ENCODE measurements at regions not wholly inside any gene's neighbourhood (a gene's known extent, or its start where the extent isn't known, plus 50 kb on each side); places are given as distances from the start of the nearest gene placed in this dataset.
"Not testable (repeated sequence)": the region's sequence is repeated elsewhere in the genome, so short reads cannot be mapped to it uniquely, and the experiment has no call there.

DNA sequence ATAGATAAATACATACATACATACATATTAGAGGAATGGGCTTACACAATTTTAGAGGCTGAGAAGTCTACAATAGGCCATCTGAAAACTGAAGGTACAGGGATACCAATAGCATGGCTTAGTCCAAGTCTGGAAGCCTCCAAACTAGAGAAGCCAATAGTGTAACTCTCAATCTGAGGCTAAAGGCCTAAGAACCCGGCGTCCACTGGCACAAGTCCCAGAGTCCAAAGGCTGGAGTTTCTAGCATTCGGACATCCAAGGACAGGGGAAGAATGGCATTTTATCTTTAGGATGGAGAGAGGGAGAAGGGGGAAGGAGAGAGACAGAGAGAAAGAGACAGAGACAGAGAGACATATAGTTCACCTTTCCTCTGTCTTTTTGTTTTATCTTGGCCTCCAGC, 63.7 kb upstream of the SYT4 start:
- Histone ChIP-seq H3K27me3 (ENCODE audit: control insufficient read depth, insufficient read depth) (no peaks in the 10 kb centered on the region), H3K9me3 (ENCODE audit: control insufficient read depth, low read length) (no peaks in the 10 kb centered on the region), H3K4me1 (ENCODE audit: control insufficient read depth, insufficient read depth, low read length) (no peaks in the 10 kb centered on the region), H3K27ac (ENCODE audit: low read length) (no peak overlapping the region), H3K4me3 (ENCODE audit: low read length) (no peak overlapping the region)
- ATAC-seq (no peak), DNase-seq (no peak)
- 71% methylated on average over 3 of the region's 3 CpGs for WGBS
- intact Hi-C loops (cut with DNase I): no loop called here

DNA sequence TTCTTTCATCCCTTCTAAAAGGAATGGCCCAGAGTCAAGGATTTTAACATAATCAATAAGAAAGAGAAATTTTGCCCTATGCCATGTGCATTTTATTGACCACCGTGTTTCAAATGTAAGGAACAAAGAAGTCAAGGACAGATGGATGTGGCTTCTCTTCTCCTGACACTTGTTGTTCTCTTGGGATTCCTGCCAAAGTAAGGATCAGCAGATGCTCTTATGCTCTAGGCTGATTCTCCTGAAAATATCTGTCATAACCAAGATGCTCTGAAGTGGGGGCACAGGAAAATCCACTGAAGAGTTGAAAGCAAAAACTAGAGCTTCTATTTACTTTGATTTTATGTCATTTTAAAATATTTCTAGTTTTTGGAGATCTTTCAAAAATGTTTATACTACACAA, 72.9 kb upstream of the SYT4 start:
- no peak overlapping the region for H3K27ac ChIP-seq (ENCODE audit: low read length)
- H3K4me3 ChIP-seq (ENCODE audit: low read length): no peak overlapping the region
- no peak for DNase-seq
- H3K27me3 ChIP-seq (ENCODE audit: control insufficient read depth, insufficient read depth): no peaks in the 10 kb centered on the region
- H3K4me1 ChIP-seq (ENCODE audit: control insufficient read depth, insufficient read depth, low read length): no peaks in the 10 kb centered on the region
- ATAC-seq: no peak
- intact Hi-C loops (cut with DNase I): no loop called here
- H3K9me3 ChIP-seq (ENCODE audit: control insufficient read depth, low read length): no peaks in the 10 kb centered on the region
- WGBS: 74% methylated on average over 1 of the region's 1 CpG

DNA sequence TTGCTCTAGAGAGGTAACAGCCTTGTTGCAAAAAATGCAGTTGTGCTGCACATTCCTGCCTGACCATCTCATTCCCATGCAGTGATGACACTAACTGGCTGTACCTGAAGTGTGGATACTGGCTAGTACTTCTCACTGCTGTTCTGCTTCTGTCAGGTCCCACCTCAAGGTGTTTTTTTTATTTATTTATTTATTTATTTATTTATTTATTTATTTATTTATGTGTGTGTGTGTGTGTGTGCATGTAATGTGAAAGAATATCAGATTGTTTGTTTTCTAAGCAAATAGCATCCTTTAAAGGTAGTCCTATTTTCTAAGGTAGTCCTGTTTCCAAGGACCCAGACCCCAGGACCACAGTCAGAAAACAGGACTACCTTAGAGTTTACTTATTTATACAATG, 87.2 kb upstream of the SYT4 start:
- intact Hi-C loops (cut with DNase I): no loop called here
- ATAC-seq (no peak), DNase-seq (no peak)
- no peaks in the 10 kb centered on the region for H3K27me3 ChIP-seq (ENCODE audit: control insufficient read depth, insufficient read depth)
- no peaks in the 10 kb centered on the region for H3K4me1 ChIP-seq (ENCODE audit: control insufficient read depth, insufficient read depth, low read length)
- H3K27ac ChIP-seq (ENCODE audit: low read length): no peak overlapping the region
- no peaks in the 10 kb centered on the region for H3K9me3 ChIP-seq (ENCODE audit: control insufficient read depth, low read length)
- H3K4me3 ChIP-seq (ENCODE audit: low read length): no peak overlapping the region

DNA sequence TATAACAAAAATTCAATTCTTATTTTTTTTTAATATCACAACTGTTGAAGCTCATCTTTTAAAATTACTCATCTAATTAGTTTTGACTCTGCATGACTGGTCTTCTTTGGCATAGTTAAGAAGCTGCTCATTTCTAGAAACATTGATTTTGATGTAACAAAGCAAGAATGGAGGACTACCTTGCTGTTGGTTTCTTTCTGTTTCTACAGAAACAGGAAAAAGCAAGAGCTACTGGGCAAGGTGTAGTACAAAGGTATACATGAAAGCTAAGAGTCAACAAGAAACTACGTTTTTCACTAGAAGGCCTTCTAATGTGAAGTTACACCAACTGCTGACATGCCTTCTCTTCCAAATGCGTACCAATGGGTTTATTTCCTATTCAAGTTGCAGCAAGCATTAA, 90.6 kb upstream of the SYT4 start:
- DNase-seq (no peak), ATAC-seq (no peak)
- Histone ChIP-seq H3K4me1 (ENCODE audit: control insufficient read depth, insufficient read depth, low read length) (no peaks in the 10 kb centered on the region), H3K9me3 (ENCODE audit: control insufficient read depth, low read length) (no peaks in the 10 kb centered on the region), H3K27me3 (ENCODE audit: control insufficient read depth, insufficient read depth) (no peaks in the 10 kb centered on the region), H3K27ac (ENCODE audit: low read length) (no peak overlapping the region), H3K4me3 (ENCODE audit: low read length) (no peak overlapping the region)
- intact Hi-C loops (cut with DNase I): no loop called here
- WGBS: 58% methylated on average over 2 of the region's 2 CpGs

DNA sequence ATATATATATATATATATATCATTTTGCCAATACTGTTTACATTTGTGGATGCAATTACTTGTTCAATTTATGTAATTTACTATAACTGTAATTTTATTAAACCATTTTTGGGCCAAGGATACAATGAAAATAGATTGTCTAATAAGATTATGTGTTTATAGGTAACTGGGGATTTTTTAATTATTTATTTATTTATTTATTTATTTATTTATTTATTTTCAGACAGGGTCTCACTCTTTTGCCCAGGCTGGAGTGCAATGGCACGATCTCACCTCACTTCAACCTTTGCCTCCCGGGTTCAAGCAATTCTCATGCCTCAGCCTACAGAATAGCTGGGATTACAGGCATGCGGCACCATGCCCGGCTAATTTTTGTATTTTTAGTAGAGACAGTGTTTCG, 92.0 kb upstream of the SYT4 start:
- DNase-seq; intact Hi-C loops (cut with DNase I); H3K27me3 ChIP-seq (ENCODE audit: control insufficient read depth, insufficient read depth); H3K4me3 ChIP-seq (ENCODE audit: low read length); ATAC-seq; H3K9me3 ChIP-seq (ENCODE audit: control insufficient read depth, low read length); H3K4me1 ChIP-seq (ENCODE audit: control insufficient read depth, insufficient read depth, low read length); H3K27ac ChIP-seq (ENCODE audit: low read length): not testable (repeated sequence)
- 93% methylated on average over 5 of the region's 5 CpGs for WGBS

DNA sequence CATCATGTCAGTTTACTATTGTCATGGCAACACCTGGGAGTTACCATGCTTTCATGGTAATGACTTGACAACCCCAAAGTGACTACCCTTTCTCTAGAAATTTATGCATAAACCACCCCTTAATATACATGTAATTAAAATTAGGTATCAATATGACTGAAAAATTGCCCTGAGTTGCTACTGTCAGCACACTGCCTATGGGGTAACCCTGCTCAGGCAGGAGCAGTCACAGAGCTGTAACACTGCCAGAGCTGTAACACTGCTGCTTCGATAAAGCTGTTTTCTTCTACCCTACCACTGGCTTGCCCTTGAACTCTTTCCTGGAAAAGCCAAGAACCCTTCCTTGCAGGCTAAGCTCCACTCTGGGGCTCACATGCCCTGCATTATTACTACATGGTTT, 95.5 kb upstream of the SYT4 start:
- Histone ChIP-seq H3K27ac (ENCODE audit: low read length) (no peak overlapping the region), H3K4me3 (ENCODE audit: low read length) (no peak overlapping the region), H3K27me3 (ENCODE audit: control insufficient read depth, insufficient read depth) (no peaks in the 10 kb centered on the region), H3K4me1 (ENCODE audit: control insufficient read depth, insufficient read depth, low read length) (no peaks in the 10 kb centered on the region), H3K9me3 (ENCODE audit: control insufficient read depth, low read length) (no peaks in the 10 kb centered on the region)
- WGBS: 45% methylated on average over 1 of the region's 1 CpG
- no peak for ATAC-seq
- no peak for DNase-seq
- intact Hi-C loops (cut with DNase I): no loop called here

DNA sequence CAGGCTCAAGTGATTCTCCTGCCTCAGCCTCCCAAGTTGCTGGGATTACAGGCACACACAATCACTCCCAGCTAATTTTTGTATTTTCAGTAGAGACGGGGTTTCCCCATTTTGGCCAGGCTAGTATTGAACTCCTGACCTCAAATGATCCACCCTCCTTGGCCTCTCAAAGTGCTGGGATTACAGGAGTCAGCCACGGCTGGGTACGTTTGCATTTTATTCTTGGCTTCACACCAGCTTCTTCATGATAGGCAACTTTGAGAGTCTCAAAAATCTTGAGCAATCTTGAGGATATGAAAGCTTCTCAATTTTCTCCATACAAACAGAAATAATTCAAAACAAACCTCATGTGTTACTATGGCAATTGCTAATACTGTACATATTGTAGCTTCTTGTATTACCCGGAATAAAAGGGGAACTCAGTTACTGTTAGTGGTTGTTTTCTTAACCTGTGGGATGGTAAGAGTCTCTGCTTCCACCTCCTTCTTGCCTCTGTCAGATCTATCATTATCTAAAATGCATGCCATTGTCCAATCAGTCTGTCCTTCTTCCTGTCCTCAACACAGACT, 102.9 kb upstream of the SYT4 start:
- no peaks in the 10 kb centered on the region for H3K4me1 ChIP-seq (ENCODE audit: control insufficient read depth, insufficient read depth, low read length)

DNA sequence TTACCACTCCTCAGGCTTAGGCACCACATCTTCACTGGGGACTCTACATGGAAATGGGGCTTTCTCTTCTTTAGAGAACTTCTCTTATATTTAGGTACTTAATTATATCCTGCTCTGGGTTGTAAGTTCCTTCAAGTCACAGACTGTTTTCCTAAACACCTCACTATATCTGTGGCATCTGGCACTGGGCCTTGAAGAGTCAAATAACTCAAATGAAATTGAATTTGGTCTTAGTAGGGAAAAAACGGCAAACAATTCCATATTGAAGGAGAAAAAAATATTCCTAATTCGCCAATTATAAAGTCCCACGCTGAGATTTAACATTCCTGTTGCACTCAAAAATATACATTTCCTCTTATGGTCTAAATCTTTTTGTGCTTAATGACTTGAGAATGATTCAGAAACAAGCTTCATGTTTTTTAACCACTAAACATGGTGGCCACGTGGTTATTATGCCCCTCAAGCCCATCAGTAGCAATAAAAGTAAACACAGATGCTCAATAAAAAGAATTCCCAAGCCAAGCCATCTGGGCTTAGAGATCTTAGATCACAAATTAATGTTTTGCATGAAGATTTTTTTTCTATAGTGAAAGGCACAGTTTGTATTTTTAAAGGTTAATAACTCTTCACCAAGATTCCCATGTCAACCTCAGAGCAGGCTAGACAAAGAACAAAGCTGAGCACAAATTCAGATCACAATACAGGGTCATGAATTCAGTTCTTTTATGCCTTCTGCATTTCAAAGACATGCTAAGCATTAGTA, 105.5 kb upstream of the SYT4 start:
- Histone ChIP-seq H3K9me3 (ENCODE audit: control insufficient read depth, low read length) (no peaks in the 10 kb centered on the region), H3K4me3 (ENCODE audit: low read length) (no peak overlapping the region), H3K27ac (ENCODE audit: low read length) (no peak overlapping the region), H3K4me1 (ENCODE audit: control insufficient read depth, insufficient read depth, low read length) (no peaks in the 10 kb centered on the region), H3K27me3 (ENCODE audit: control insufficient read depth, insufficient read depth) (no peaks in the 10 kb centered on the region)
- 73% methylated on average over 4 of the region's 4 CpGs for WGBS
- ATAC-seq: no peak
- no peak for DNase-seq
- intact Hi-C loops (cut with DNase I): no loop called here

More for the DNA sequence above, 102.9 kb upstream of the SYT4 start:
- no peaks in the 10 kb centered on the region for H3K9me3 ChIP-seq (ENCODE audit: control insufficient read depth, low read length)
- ATAC-seq (no peak), DNase-seq (no peak)
- 44% methylated on average over 4 of the region's 4 CpGs for WGBS
- intact Hi-C loops (cut with DNase I): no loop called here
- H3K27ac ChIP-seq (ENCODE audit: low read length): no peak overlapping the region
- no peaks in the 10 kb centered on the region for H3K27me3 ChIP-seq (ENCODE audit: control insufficient read depth, insufficient read depth)
- H3K4me3 ChIP-seq (ENCODE audit: low read length): no peak overlapping the region

DNA sequence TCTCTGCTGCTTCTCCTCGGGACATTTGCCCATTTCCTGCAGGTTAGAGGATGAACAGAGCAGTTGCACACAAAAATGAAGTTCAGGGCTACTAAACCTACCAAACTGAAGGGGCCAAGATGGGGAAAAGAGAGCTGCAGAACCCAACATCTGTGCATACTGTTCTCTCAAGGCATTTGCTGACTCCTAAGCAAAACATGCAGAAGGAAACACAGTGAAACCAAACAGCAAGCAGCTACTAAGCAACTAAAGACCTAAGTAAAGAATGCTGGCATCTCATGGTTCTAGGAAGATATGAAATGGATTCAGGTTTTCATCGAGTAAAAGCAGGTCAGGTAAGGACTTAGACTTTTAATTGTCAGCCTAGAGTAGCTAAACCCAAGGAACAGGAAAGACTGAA, 111.9 kb upstream of the SYT4 start:
- Histone ChIP-seq H3K9me3 (ENCODE audit: control insufficient read depth, low read length) (no peaks in the 10 kb centered on the region), H3K27ac (ENCODE audit: low read length) (no peak overlapping the region), H3K4me1 (ENCODE audit: control insufficient read depth, insufficient read depth, low read length) (peaks cover 3% of the 10 kb centered on the region), H3K4me3 (ENCODE audit: low read length) (no peak overlapping the region), H3K27me3 (ENCODE audit: control insufficient read depth, insufficient read depth) (no peaks in the 10 kb centered on the region)
- WGBS: 35% methylated on average over 2 of the region's 2 CpGs
- intact Hi-C loops (cut with DNase I): no loop called here
- no peak for DNase-seq
- ATAC-seq: no peak

DNA sequence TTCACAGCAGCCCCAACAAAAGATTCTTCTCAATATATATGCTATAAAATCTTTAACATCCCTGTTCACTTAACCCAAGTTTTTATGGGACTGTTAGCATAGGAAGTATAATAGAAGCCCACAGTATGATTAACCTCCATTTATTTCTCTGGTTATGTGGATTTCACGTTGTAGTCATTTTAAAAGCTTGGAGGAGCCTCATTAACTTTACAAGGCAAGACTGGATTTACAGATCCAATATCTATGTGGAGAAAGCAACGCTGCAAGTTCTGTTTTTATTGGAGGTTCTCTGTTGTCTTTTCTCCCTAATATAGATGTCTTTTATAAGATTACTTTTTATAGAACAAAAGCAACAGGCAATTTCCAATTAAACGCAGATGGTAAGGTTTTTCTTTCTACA, 114.9 kb upstream of the SYT4 start:
- peaks cover 3% of the 10 kb centered on the region for H3K4me1 ChIP-seq (ENCODE audit: control insufficient read depth, insufficient read depth, low read length)
- no peak overlapping the region for H3K4me3 ChIP-seq (ENCODE audit: low read length)
- H3K9me3 ChIP-seq (ENCODE audit: control insufficient read depth, low read length): no peaks in the 10 kb centered on the region
- H3K27me3 ChIP-seq (ENCODE audit: control insufficient read depth, insufficient read depth): no peaks in the 10 kb centered on the region
- no peak overlapping the region for H3K27ac ChIP-seq (ENCODE audit: low read length)
- WGBS: 63% methylated on average over 3 of the region's 3 CpGs
- no peak for DNase-seq
- intact Hi-C loops (cut with DNase I): no loop called here
- ATAC-seq: no peak

DNA sequence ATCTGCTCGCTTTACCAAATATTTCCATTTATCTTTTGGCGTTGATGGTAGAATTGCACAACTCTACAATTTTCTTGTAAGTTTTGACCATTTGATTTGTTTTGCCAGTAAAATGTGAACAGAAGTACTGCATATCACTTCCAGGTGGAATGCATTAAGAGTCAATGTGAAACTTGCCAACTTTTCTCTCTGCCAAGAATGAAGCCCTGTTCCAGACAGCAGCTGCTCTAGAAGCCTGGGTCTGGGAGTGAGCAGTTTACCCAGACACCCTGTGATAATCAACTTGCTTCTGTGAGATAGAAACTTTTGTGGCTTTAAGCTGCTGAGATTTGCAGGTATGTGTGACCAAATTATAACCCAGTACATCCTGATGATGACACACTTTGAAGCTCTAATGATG, 115.9 kb upstream of the SYT4 start:
- Histone ChIP-seq H3K4me1 (ENCODE audit: control insufficient read depth, insufficient read depth, low read length) (peaks cover 3% of the 10 kb centered on the region), H3K4me3 (ENCODE audit: low read length) (no peak overlapping the region), H3K27ac (ENCODE audit: low read length) (no peak overlapping the region), H3K27me3 (ENCODE audit: control insufficient read depth, insufficient read depth) (no peaks in the 10 kb centered on the region), H3K9me3 (ENCODE audit: control insufficient read depth, low read length) (no peaks in the 10 kb centered on the region)
- 58% methylated on average over 2 of the region's 2 CpGs for WGBS
- ATAC-seq (no peak), DNase-seq (no peak)
- intact Hi-C loops (cut with DNase I): no loop called here

DNA sequence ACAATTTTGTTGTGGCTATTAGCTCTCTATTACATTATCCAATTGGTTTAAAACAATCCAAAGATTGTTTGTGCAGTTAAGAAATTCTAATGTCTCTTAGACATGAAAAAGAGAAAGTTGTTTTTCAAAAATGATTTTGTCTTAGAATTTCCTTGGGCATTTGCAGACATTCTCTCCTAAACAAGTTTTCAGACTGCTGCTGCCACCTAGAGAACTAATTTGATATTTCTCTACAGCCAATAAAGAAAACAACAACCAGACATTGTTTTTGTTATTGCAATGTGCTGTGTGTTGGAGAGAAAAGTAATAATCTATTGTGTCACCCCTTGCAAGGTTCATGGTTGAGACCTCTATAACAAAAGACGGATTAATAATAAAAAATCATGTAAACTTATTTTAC, 119.0 kb upstream of the SYT4 start:
- no peak overlapping the region for H3K27ac ChIP-seq (ENCODE audit: low read length)
- ATAC-seq (no peak), DNase-seq (no peak)
- H3K9me3 ChIP-seq (ENCODE audit: control insufficient read depth, low read length): no peaks in the 10 kb centered on the region
- 9% methylated on average over 1 of the region's 1 CpG for WGBS
- intact Hi-C loops (cut with DNase I): no loop called here
- H3K27me3 ChIP-seq (ENCODE audit: control insufficient read depth, insufficient read depth): no peaks in the 10 kb centered on the region
- H3K4me3 ChIP-seq (ENCODE audit: low read length): no peak overlapping the region
- H3K4me1 ChIP-seq (ENCODE audit: control insufficient read depth, insufficient read depth, low read length): no peaks in the 10 kb centered on the region

Measured in right cardiac atrium (tissue), 5 donors.